Mammary epithelial cell (primary cell): ENCODE measurements at regions not wholly inside any gene's neighbourhood (a gene's known extent, or its start where the extent isn't known, plus 50 kb on each side); places are given as distances from the start of the nearest gene placed in this dataset.
A peak's percentile ranks its signal among the peaks of the same experiment; 100 is the strongest.

Experiments
- EZH2 ChIP-seq: IDR thresholded peaks from 2 replicates; pipeline ENCODE4 v1.6.1; 2012; ENCODE audit warnings: low read length, inconsistent platforms, borderline replicate concordance
- TF ChIP-seq, protein P1 (sequence below), 2 donors: IDR thresholded peaks in 1 of 2; conservative IDR thresholded peaks in 1 of 2; 2 replicates each; pipeline ENCODE4 v1.5.1; 2011 to 2012; ENCODE audit warnings: inconsistent platforms in 2 of 2, low read length in 2 of 2, mild to moderate bottlenecking in 2 of 2, control low read depth in 1 of 2, low read depth in 1 of 2; ENCODE audit not compliant: insufficient read depth in 1 of 2; ENCODE audit errors: extremely low read depth in 1 of 2

DNA sequence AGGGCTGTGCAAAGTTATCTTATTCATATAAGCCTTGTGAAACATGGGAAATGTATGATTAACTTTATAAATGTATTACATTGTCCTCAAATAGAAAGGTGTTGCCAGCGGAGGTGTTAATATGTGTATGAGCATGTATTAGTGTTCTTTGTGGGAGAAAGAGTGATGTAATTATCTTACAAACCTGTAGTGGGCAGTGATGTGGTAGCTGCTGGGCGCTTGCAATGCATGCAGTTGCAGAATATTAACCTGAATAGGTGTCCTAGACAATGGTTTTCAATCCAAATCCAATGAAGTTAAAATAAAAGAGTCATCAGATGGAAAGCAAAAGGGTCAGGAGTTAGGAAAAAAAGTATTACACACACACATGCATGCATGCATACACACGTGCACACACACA lies 881.3 kb upstream of the CADM2 start:
- TF ChIP-seq, protein P1, sequence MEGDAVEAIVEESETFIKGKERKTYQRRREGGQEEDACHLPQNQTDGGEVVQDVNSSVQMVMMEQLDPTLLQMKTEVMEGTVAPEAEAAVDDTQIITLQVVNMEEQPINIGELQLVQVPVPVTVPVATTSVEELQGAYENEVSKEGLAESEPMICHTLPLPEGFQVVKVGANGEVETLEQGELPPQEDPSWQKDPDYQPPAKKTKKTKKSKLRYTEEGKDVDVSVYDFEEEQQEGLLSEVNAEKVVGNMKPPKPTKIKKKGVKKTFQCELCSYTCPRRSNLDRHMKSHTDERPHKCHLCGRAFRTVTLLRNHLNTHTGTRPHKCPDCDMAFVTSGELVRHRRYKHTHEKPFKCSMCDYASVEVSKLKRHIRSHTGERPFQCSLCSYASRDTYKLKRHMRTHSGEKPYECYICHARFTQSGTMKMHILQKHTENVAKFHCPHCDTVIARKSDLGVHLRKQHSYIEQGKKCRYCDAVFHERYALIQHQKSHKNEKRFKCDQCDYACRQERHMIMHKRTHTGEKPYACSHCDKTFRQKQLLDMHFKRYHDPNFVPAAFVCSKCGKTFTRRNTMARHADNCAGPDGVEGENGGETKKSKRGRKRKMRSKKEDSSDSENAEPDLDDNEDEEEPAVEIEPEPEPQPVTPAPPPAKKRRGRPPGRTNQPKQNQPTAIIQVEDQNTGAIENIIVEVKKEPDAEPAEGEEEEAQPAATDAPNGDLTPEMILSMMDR (conservative IDR thresholded peaks at IDR 0.05 in 1 of 2, IDR thresholded peaks at IDR 0.05 in 1 of 2; ENCODE audit: extremely low read depth in 1 of 2, insufficient read depth in 1 of 2, low read depth in 1 of 2, low read length in 2 of 2): peak; percentile 70 to 71
- TF ChIP-seq EZH2: no peak
